Upper lobe of right lung (tissue), 1 donor: ENCODE measurements at regions not wholly inside any gene's neighbourhood (a gene's known extent, or its start where the extent isn't known, plus 50 kb on each side); places are given as distances from the start of the nearest gene placed in this dataset.

Experiments
- ATAC-seq: fragments of 200-7000 bp; cut with Tn5 transposase; one replicate; pipeline ENCODE4 v1.9.1; 2020; ENCODE audit warnings: mild to moderate bottlenecking, moderate library complexity
- DNase-seq: peaks from one replicate; pipeline ENCODE4 v3.0.0-alpha.2; 2020
- H3K27ac ChIP-seq: fragments of 200-600 bp; one replicate; pipeline ENCODE4 v1.8.0; 2022
- H3K27me3 ChIP-seq: fragments of 200-600 bp; one replicate; pipeline ENCODE4 v1.8.0; 2022; ENCODE audit warnings: mild to moderate bottlenecking
- H3K36me3 ChIP-seq: fragments of 200-600 bp; one replicate; pipeline ENCODE4 v1.8.0; 2022
- H3K4me1 ChIP-seq: fragments of 200-600 bp; one replicate; pipeline ENCODE4 v1.8.0; 2022
- H3K4me3 ChIP-seq: fragments of 200-600 bp; one replicate; pipeline ENCODE4 v1.8.0; 2022; ENCODE audit warnings: mild to moderate bottlenecking
- H3K9me3 ChIP-seq: fragments of 200-600 bp; one replicate; pipeline ENCODE4 v1.8.0; 2022
- intact Hi-C: fragments of 100-400 bp; cut with DNase I; formaldehyde crosslinking; loops from one replicate; pipeline ENCODE4 v1.11.0; 2022
- TF ChIP-seq, protein P1 (sequence below): fragments of 200-600 bp; IDR thresholded peaks from one replicate; pipeline ENCODE4 v1.8.0; 2022; ENCODE audit warnings: antibody characterized with exemption
- donor health status: DM: no; HTN: yes; CAD: no; lungs with severe emphysema.

DNA sequence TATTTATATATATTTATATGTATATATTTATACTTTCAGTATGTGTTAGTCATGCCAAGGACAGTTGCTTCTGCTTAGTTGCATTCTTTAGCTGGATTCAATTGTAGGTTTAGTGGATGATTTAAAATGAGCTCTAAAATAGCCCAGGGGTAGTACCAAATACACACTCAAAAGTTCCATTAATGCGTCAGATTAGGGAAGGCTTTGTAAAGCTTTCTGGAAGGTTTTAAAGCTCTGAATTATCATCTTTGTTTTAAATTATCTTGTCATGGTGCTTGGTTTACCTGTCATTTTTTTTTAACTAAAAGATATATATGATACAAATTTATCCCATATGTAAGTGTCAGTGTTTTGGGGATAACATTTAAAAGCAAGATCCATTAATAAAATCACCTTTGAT is 242.7 kb upstream of the ADAMTS5 start:
- ATAC-seq, result no peak
- TF ChIP-seq, protein P1, sequence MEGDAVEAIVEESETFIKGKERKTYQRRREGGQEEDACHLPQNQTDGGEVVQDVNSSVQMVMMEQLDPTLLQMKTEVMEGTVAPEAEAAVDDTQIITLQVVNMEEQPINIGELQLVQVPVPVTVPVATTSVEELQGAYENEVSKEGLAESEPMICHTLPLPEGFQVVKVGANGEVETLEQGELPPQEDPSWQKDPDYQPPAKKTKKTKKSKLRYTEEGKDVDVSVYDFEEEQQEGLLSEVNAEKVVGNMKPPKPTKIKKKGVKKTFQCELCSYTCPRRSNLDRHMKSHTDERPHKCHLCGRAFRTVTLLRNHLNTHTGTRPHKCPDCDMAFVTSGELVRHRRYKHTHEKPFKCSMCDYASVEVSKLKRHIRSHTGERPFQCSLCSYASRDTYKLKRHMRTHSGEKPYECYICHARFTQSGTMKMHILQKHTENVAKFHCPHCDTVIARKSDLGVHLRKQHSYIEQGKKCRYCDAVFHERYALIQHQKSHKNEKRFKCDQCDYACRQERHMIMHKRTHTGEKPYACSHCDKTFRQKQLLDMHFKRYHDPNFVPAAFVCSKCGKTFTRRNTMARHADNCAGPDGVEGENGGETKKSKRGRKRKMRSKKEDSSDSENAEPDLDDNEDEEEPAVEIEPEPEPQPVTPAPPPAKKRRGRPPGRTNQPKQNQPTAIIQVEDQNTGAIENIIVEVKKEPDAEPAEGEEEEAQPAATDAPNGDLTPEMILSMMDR, result no peak
- H3K9me3 ChIP-seq, result no peaks in the 10 kb centered on the region

DNA sequence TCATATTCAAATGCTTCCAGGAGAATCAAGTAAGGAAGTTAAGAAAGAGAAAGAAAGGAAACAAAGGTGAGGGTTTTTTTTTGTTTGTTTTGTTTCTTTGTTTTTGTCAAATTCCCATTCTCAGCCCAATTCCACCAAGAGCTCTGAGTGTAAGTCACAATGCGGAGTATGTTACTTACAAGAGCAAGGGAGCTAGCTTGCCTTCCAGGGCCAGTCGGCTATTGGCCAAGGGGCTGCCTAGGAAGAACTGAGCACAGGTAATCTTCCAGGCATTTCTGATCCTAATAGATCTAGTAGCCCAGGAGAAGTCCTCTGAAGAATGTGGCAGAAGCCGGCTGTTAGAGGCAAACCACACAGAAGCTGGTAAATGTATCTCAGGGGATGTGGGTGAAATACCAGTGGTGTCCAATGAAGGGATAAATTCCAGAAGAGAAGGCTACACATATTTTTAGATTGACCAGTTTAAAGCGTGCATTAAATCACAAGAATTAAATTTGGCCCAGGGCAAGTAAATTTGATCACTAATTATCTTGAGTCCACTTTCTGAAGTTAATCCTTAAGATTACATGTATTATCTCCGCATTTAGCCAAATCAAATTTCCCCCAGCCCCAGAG is 239.6 kb upstream of the ADAMTS5 start:
- H3K36me3 ChIP-seq, result no peaks in the 10 kb centered on the region
- no peak overlapping the region for H3K27ac ChIP-seq
- intact Hi-C loops, result no loop called here
- H3K9me3 ChIP-seq, result no peaks in the 10 kb centered on the region
- TF ChIP-seq, protein P1, result no peak
- DNase-seq, result no peak
- no peaks in the 10 kb centered on the region for H3K4me1 ChIP-seq
- H3K4me3 ChIP-seq, result no peak overlapping the region
- no peaks in the 10 kb centered on the region for H3K27me3 ChIP-seq
- ATAC-seq, result no peak

More for the DNA sequence above, 242.7 kb upstream of the ADAMTS5 start:
- H3K27ac ChIP-seq, result no peak overlapping the region
- no peak for DNase-seq
- no peak overlapping the region for H3K4me3 ChIP-seq
- no peaks in the 10 kb centered on the region for H3K36me3 ChIP-seq
- no peaks in the 10 kb centered on the region for H3K4me1 ChIP-seq
- no peaks in the 10 kb centered on the region for H3K27me3 ChIP-seq
- intact Hi-C loops, result no loop called here

DNA sequence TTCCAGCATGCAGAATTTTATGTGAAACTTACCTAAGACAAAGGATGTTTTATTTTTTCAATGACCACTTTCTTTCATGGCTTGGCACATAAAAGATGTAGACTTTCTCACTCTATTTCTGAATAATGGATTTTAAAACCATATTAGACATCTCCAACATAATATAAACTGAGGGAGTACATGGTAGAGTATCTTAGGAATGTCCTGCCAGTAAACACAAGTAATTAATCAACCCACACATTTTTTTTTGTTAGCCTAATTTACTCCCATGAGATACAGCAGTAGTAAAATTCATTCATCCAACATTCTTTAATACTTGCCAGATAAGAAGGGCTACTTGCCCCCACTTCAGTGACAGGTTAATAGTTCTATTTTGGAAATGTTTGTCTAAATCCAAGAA is 235.4 kb upstream of the ADAMTS5 start:
- ATAC-seq, result no peak
- Histone ChIP-seq H3K4me1 (no peaks in the 10 kb centered on the region), H3K9me3 (no peaks in the 10 kb centered on the region), H3K27me3 (no peaks in the 10 kb centered on the region), H3K4me3 (no peak overlapping the region), H3K36me3 (no peaks in the 10 kb centered on the region), H3K27ac (no peak overlapping the region)
- no peak for DNase-seq
- intact Hi-C loops, result no loop called here
- TF ChIP-seq, protein P1, result no peak

DNA sequence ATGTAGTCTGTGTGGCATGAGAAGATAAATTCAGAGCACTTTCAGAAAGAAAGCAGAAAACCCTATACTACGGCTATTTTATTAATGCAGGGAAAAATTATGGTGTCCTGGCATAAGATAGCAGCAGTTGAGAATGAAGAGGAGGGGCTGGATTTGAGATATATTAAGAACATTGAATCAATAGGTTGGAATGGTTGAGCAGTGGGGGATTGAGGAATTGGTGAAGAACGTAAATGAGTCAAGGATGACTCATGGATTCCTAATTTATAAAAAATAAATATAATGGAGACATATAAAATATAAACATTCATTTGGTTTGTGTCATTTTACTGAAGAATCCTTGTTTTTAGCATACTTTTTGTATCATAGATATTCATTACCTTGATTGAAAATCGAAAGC is 234.3 kb upstream of the ADAMTS5 start:
- intact Hi-C loops, result no loop called here
- TF ChIP-seq, protein P1, result no peak

DNA sequence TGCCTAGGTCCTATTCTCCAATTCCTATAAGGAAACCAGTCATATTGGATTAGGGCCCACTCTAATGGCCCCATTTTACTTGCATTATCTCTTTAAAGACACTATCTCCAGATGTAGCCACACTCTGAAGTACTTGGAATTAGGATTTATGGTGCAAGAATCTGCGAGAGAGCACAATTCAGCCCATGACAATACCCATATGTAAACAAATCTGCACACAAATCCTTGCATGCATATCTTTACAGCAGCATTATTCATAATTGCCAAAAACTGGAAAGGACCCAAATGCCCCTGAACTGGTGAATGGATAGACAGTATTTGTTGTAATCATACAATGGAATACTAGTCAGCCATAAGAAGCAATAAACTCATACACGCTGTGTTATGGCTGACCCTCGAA is 229.8 kb upstream of the ADAMTS5 start:
- H3K27ac ChIP-seq, result no peak overlapping the region
- intact Hi-C loops, result no loop called here
- H3K27me3 ChIP-seq, result no peaks in the 10 kb centered on the region
- H3K36me3 ChIP-seq, result no peaks in the 10 kb centered on the region
- no peaks in the 10 kb centered on the region for H3K4me1 ChIP-seq
- TF ChIP-seq, protein P1, result no peak
- no peak overlapping the region for H3K4me3 ChIP-seq
- no peaks in the 10 kb centered on the region for H3K9me3 ChIP-seq
- DNase-seq (no peak), ATAC-seq (no peak)

More for the DNA sequence above, 234.3 kb upstream of the ADAMTS5 start:
- Histone ChIP-seq H3K9me3 (no peaks in the 10 kb centered on the region), H3K4me3 (no peak overlapping the region), H3K4me1 (no peaks in the 10 kb centered on the region), H3K27ac (no peak overlapping the region), H3K36me3 (no peaks in the 10 kb centered on the region), H3K27me3 (no peaks in the 10 kb centered on the region)
- ATAC-seq, result no peak
- DNase-seq, result no peak
